HepG2 (cell line): ENCODE measurements at regions not wholly inside any gene's neighbourhood (a gene's known extent, or its start where the extent isn't known, plus 50 kb on each side); places are given as distances from the start of the nearest gene placed in this dataset.

Experiments
- ATAC-seq: fragments of 200-7000 bp; cut with Tn5 transposase; 3 replicates; pipeline ENCODE4 v1.9.1; 2020; ENCODE audit warnings: mild to moderate bottlenecking, moderate library complexity
- BruUV-seq: library from RNA; stranded (reverse); fragments of 400-500 nt; replicated peaks from 2 replicates; lab custom pipeline; 2021; lab: Mats Ljungman, UMichigan
- CTCF ChIA-PET: fragments of 300-600 bp; formaldehyde crosslinking; extraction: SDS; loops from one replicate; lab custom pipeline; 2021; ENCODE audit warnings: low total read pairs, inconsistent platforms, low intra/inter-chr PET ratio; lab: Yijun Ruan, JAX
- POLR2A ChIA-PET: fragments of 350-600 bp; sonication (Branson Sonifier 250); formaldehyde crosslinking; loops from one replicate; lab custom pipeline; 2020; ENCODE audit warnings: antibody characterized with exemption, inconsistent platforms; lab: Yijun Ruan, JAX
- DNase-seq: peaks from one replicate; pipeline ENCODE4 v3.0.0-alpha.2; 2015; ENCODE audit warnings: low spot score
- FAIRE-seq: peaks from 3 replicates; lab custom pipeline; 2011; peaks lifted over from hg19 to GRCh38; lab: Jason Lieb, UNC
- H2AFZ ChIP-seq: one replicate; pipeline ENCODE4 v1.6.1; 2011; ENCODE audit warnings: low read length, inconsistent platforms
- H3K27ac ChIP-seq: fragments of 300-600 bp; 3 replicates; pipeline ENCODE4 v1.8.0; 2011; ENCODE audit warnings: mixed run types, mild to moderate bottlenecking, mixed read lengths, low read length, inconsistent platforms; ENCODE audit not compliant: insufficient read depth; ENCODE audit errors: extremely low read length
- H3K27me3 ChIP-seq, 2 experiments: fragments of 200-600 bp in 1 of 2; 2 replicates in 1 of 2; 3 replicates in 1 of 2; pipeline versions ENCODE4 v1.6.0 to v1.8.0; 2011; ENCODE audit warnings: low read length in 2 of 2, mild to moderate bottlenecking in 2 of 2, moderate library complexity in 2 of 2, inconsistent platforms in 1 of 2; ENCODE audit not compliant: insufficient read depth in 2 of 2, control insufficient read depth in 1 of 2
- H3K36me3 ChIP-seq, 2 experiments: fragments of 200-600 bp in 1 of 2; replicated peaks in 1 of 2; 2 replicates in 1 of 2; 3 replicates in 1 of 2; pipeline versions ENCODE4 v1.5.1 to v1.8.0; 2011; ENCODE audit warnings: low read length in 2 of 2, inconsistent platforms in 1 of 2; ENCODE audit not compliant: insufficient read depth in 2 of 2, control insufficient read depth in 1 of 2
- H3K4me1 ChIP-seq: 2 replicates; pipeline ENCODE4 v1.5.1; 2012; ENCODE audit warnings: low read length, inconsistent platforms; ENCODE audit not compliant: insufficient read depth
- H3K4me2 ChIP-seq: 2 replicates; pipeline ENCODE4 v1.6.0; 2011; ENCODE audit warnings: low read depth, low read length, inconsistent platforms
- H3K4me3 ChIP-seq, 3 experiments: fragments of 200-600 bp in 1 of 3; sonication (generic), shearing (Covaris generic) in 1 of 3; replicated peaks in 1 of 3; 2 replicates each; pipeline ENCODE4 v1.5.1; 2011 to 2016; ENCODE audit warnings: low read length in 3 of 3, inconsistent platforms in 2 of 3, low read depth in 2 of 3, mild to moderate bottlenecking in 2 of 3, control low read depth in 1 of 3, mixed read lengths in 1 of 3; ENCODE audit not compliant: insufficient read depth in 1 of 3
- H3K79me2 ChIP-seq: one replicate; pipeline ENCODE4 v1.6.1; 2011; ENCODE audit warnings: low read length, inconsistent platforms; ENCODE audit not compliant: insufficient read depth
- H3K9ac ChIP-seq: 2 replicates; pipeline ENCODE4 v1.6.0; 2011; ENCODE audit warnings: mild to moderate bottlenecking, low read depth, low read length, inconsistent platforms; ENCODE audit not compliant: insufficient read depth
- H3K9me3 ChIP-seq: 2 replicates; pipeline ENCODE4 v1.5.1; 2012; ENCODE audit warnings: mild to moderate bottlenecking, low read length
- H4K20me1 ChIP-seq: 2 replicates; pipeline ENCODE4 v1.6.0; 2011; ENCODE audit warnings: inconsistent platforms, mild to moderate bottlenecking, low read length, moderate library complexity; ENCODE audit not compliant: insufficient read depth
- CREM ChIP-seq, 2 experiments: sonication (generic) in 1 of 2; formaldehyde crosslinking in 1 of 2; IDR thresholded peaks; 2 replicates each; pipeline versions ENCODE4 v1.4.0 to v1.6.1; 2016 to 2020; ENCODE audit warnings: antibody characterized with exemption in 1 of 2, mild to moderate bottlenecking in 1 of 2, missing genetic modification reagents in 1 of 2
- FOXP1 ChIP-seq, 2 experiments: fragments of 450-650 bp in 1 of 2; IDR thresholded peaks; 2 replicates each; pipeline ENCODE4 v1.6.1; 2017 to 2018; ENCODE audit warnings: antibody characterized with exemption in 1 of 2
- MATR3 ChIP-seq: sonication (generic); formaldehyde crosslinking; IDR thresholded peaks from 2 replicates; pipeline ENCODE4 v1.4.0; 2020; ENCODE audit warnings: missing genetic modification reagents
- TMF1 ChIP-seq: sonication (generic); formaldehyde crosslinking; IDR thresholded peaks from 2 replicates; pipeline ENCODE4 v1.8.1; 2022; ENCODE audit warnings: low read depth, missing genetic modification reagents
- ZNF567 ChIP-seq: sonication (generic); formaldehyde crosslinking; IDR thresholded peaks from 2 replicates; pipeline ENCODE4 v1.8.1; 2023; ENCODE audit warnings: mild to moderate bottlenecking, missing genetic modification reagents, borderline replicate concordance
- ZSCAN30 ChIP-seq: sonication (generic); formaldehyde crosslinking; IDR thresholded peaks from 2 replicates; pipeline ENCODE4 v1.5.0; 2020; ENCODE audit warnings: mild to moderate bottlenecking, missing genetic modification reagents
- WGBS: methylation state at CpG from one replicate; pipeline ENCODE4 v1.1.6; 2017; ENCODE audit warnings: low lambda C conversion rate; 5-methylcytosine and 5-hydroxymethylcytosine counted together
- in situ Hi-C: cut with HindIII; loops from 2 replicates; pipeline ENCODE4 v1.10.0; 2017; ENCODE audit warnings: low pct_unique_long_range_greater_than_20kb; ENCODE audit not compliant: extremely low pct_ligation_motif_present
- intact Hi-C: fragments of 100-400 bp; cut with micrococcal nuclease; formaldehyde crosslinking; loops from one replicate; pipeline ENCODE4 v1.10.0; 2022; ENCODE audit not compliant: unreplicated experiment
- TF ChIP-seq, protein P1 (sequence below): sonication (generic); formaldehyde crosslinking; IDR thresholded peaks from 2 replicates; pipeline ENCODE4 v1.5.1; 2020; ENCODE audit warnings: missing genetic modification reagents, mild to moderate bottlenecking, borderline replicate concordance
- TF ChIP-seq, protein P2 (sequence below): sonication (generic); formaldehyde crosslinking; IDR thresholded peaks from 2 replicates; pipeline ENCODE4 v1.4.0; 2020; ENCODE audit warnings: missing genetic modification reagents
- TF ChIP-seq, protein P3 (sequence below): sonication (generic); formaldehyde crosslinking; conservative IDR thresholded peaks from 2 replicates; pipeline ENCODE4 v1.4.0; 2020; ENCODE audit warnings: mild to moderate bottlenecking, missing genetic modification reagents, moderate library complexity

DNA sequence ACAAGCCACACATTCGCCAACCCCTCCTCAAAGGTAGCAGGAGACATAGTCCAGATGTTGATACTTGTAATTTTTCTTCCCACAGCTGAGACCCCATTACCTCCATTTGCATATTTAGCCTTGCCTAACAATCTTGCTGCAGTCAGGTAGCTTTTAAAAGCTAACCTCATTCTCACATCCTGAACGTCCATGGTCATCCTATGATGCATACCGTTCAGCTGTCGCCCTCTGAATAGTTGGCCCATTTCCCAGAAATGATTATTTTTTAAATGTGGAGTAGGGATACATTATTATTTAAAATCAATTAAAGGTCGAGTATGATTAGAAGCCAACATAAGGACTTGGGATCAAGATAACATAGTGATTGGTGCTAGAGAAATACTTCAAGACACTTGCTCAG, 165.0 kb downstream of the MEX3B start:
- no peak overlapping the region for H2AFZ ChIP-seq
- no peak overlapping the region for H3K4me3 ChIP-seq
- no peak for DNase-seq
- in situ Hi-C loops, result no loop called here
- no peaks in the 10 kb centered on the region for H4K20me1 ChIP-seq
- 21% methylated on average over 5 of the region's 5 CpGs for WGBS
- H3K4me2 ChIP-seq, result no peak overlapping the region
- no peaks in the 10 kb centered on the region for H3K36me3 ChIP-seq
- ChIA-PET CTCF (no interaction called here), POLR2A (no interaction called here)
- intact Hi-C loops, result no loop called here
- H3K79me2 ChIP-seq, result no peaks in the 10 kb centered on the region
- H3K9me3 ChIP-seq, result no peaks in the 10 kb centered on the region
- BruUV-seq, result no TSS peak
- no peak for FAIRE-seq
- H3K27ac ChIP-seq, result no peak overlapping the region
- H3K27me3 ChIP-seq, result no peaks in the 10 kb centered on the region; a peak in 1 of 5 replicates
- H3K4me1 ChIP-seq, result no peaks in the 10 kb centered on the region
- no peak overlapping the region for H3K9ac ChIP-seq
- no peak for ATAC-seq
- TF ChIP-seq, protein P1, sequence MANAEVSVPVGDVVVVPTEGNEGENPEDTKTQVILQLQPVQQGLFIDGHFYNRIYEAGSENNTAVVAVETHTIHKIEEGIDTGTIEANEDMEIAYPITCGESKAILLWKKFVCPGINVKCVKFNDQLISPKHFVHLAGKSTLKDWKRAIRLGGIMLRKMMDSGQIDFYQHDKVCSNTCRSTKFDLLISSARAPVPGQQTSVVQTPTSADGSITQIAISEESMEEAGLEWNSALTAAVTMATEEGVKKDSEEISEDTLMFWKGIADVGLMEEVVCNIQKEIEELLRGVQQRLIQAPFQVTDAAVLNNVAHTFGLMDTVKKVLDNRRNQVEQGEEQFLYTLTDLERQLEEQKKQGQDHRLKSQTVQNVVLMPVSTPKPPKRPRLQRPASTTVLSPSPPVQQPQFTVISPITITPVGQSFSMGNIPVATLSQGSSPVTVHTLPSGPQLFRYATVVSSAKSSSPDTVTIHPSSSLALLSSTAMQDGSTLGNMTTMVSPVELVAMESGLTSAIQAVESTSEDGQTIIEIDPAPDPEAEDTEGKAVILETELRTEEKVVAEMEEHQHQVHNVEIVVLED, result no peak
- TF ChIP-seq ZNF567 (CRISPR knock-in tag), result no peak
- no peak for TF ChIP-seq CREM (IDR thresholded peaks at IDR 0.05)
- TF ChIP-seq CREM (CRISPR knock-in tag; IDR thresholded peaks at IDR 0.05), result no peak
- no peak for TF ChIP-seq TMF1 (CRISPR knock-in tag)
- no peak for TF ChIP-seq MATR3 (CRISPR knock-in tag)
- TF ChIP-seq FOXP1 (IDR thresholded peaks at IDR 0.05), result no peak
- no peak for TF ChIP-seq FOXP1 (CRISPR knock-in tag; IDR thresholded peaks at IDR 0.05)
- TF ChIP-seq, protein P2, sequence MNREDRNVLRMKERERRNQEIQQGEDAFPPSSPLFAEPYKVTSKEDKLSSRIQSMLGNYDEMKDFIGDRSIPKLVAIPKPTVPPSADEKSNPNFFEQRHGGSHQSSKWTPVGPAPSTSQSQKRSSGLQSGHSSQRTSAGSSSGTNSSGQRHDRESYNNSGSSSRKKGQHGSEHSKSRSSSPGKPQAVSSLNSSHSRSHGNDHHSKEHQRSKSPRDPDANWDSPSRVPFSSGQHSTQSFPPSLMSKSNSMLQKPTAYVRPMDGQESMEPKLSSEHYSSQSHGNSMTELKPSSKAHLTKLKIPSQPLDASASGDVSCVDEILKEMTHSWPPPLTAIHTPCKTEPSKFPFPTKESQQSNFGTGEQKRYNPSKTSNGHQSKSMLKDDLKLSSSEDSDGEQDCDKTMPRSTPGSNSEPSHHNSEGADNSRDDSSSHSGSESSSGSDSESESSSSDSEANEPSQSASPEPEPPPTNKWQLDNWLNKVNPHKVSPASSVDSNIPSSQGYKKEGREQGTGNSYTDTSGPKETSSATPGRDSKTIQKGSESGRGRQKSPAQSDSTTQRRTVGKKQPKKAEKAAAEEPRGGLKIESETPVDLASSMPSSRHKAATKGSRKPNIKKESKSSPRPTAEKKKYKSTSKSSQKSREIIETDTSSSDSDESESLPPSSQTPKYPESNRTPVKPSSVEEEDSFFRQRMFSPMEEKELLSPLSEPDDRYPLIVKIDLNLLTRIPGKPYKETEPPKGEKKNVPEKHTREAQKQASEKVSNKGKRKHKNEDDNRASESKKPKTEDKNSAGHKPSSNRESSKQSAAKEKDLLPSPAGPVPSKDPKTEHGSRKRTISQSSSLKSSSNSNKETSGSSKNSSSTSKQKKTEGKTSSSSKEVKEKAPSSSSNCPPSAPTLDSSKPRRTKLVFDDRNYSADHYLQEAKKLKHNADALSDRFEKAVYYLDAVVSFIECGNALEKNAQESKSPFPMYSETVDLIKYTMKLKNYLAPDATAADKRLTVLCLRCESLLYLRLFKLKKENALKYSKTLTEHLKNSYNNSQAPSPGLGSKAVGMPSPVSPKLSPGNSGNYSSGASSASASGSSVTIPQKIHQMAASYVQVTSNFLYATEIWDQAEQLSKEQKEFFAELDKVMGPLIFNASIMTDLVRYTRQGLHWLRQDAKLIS, result no peak
- TF ChIP-seq ZSCAN30 (CRISPR knock-in tag), result no peak
- TF ChIP-seq, protein P3, sequence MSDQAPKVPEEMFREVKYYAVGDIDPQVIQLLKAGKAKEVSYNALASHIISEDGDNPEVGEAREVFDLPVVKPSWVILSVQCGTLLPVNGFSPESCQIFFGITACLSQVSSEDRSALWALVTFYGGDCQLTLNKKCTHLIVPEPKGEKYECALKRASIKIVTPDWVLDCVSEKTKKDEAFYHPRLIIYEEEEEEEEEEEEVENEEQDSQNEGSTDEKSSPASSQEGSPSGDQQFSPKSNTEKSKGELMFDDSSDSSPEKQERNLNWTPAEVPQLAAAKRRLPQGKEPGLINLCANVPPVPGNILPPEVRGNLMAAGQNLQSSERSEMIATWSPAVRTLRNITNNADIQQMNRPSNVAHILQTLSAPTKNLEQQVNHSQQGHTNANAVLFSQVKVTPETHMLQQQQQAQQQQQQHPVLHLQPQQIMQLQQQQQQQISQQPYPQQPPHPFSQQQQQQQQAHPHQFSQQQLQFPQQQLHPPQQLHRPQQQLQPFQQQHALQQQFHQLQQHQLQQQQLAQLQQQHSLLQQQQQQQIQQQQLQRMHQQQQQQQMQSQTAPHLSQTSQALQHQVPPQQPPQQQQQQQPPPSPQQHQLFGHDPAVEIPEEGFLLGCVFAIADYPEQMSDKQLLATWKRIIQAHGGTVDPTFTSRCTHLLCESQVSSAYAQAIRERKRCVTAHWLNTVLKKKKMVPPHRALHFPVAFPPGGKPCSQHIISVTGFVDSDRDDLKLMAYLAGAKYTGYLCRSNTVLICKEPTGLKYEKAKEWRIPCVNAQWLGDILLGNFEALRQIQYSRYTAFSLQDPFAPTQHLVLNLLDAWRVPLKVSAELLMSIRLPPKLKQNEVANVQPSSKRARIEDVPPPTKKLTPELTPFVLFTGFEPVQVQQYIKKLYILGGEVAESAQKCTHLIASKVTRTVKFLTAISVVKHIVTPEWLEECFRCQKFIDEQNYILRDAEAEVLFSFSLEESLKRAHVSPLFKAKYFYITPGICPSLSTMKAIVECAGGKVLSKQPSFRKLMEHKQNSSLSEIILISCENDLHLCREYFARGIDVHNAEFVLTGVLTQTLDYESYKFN (CRISPR knock-in tag), result no peak
